Kidney (tissue), 13 donors: ENCODE measurements at regions not wholly inside any gene's neighbourhood (a gene's known extent, or its start where the extent isn't known, plus 50 kb on each side); places are given as distances from the start of the nearest gene placed in this dataset.
A peak's percentile ranks its signal among the peaks of the same experiment; 100 is the strongest.

Experiments
- DNase-seq, 5 donors: peaks; one replicate each; pipeline ENCODE4 v3.0.0-alpha.2; 2013 to 2020
- FAIRE-seq: peaks from 2 replicates; lab custom pipeline; 2012; peaks lifted over from hg19 to GRCh38; lab: Jason Lieb, UNC
- H3K27ac ChIP-seq, 2 donors: one replicate each; pipeline ENCODE4 v1.7.0; 2013; ENCODE audit warnings: low read depth in 2 of 2, low read length in 2 of 2, inconsistent platforms in 1 of 2
- H3K27me3 ChIP-seq: one replicate; pipeline ENCODE4 v1.7.1; 2013; ENCODE audit warnings: low read length, inconsistent platforms; ENCODE audit not compliant: control insufficient read depth, insufficient read depth
- H3K36me3 ChIP-seq, 3 donors: one replicate each; pipeline versions ENCODE4 v1.7.0 to v1.7.1; 2013; ENCODE audit warnings: low read length in 3 of 3, control low read depth in 1 of 3, inconsistent platforms in 1 of 3; ENCODE audit not compliant: insufficient read depth in 3 of 3, control insufficient read depth in 2 of 3
- H3K4me1 ChIP-seq, 3 donors: one replicate each; pipeline versions ENCODE4 v1.7.0 to v1.7.1; 2013; ENCODE audit warnings: low read length in 3 of 3, inconsistent platforms in 1 of 3, low read depth in 1 of 3; ENCODE audit not compliant: control insufficient read depth in 2 of 3, insufficient read depth in 2 of 3
- H3K4me3 ChIP-seq, 3 donors: one replicate each; pipeline versions ENCODE4 v1.7.0 to v1.8.1; 2013; ENCODE audit warnings: low read length in 3 of 3, control low read depth in 1 of 3, inconsistent platforms in 1 of 3
- H3K9ac ChIP-seq, 3 donors: one replicate each; pipeline versions ENCODE4 v1.7.0 to v1.7.1; 2013; ENCODE audit warnings: low read length in 3 of 3, control low read depth in 1 of 3, inconsistent platforms in 1 of 3
- H3K9me3 ChIP-seq, 3 donors: one replicate each; pipeline versions ENCODE4 v1.7.0 to v1.7.1; 2013; ENCODE audit warnings: low read length in 3 of 3, control low read depth in 1 of 3, inconsistent platforms in 1 of 3; ENCODE audit not compliant: control insufficient read depth in 2 of 3, insufficient read depth in 1 of 3
- intact Hi-C: fragments of 100-400 bp; cut with DNase I; formaldehyde crosslinking; loops from one replicate; pipeline ENCODE4 v1.11.1; 2022
- TF ChIP-seq, protein P1 (sequence below): IDR thresholded peaks from 3 replicates; pipeline ENCODE4 v1.5.1; 2012; ENCODE audit warnings: mild to moderate bottlenecking, moderate library complexity, borderline replicate concordance; ENCODE audit not compliant: insufficient read depth; ENCODE audit errors: extremely low read depth
- donor health status: control.
- donor health status: control.
- donor health status: control.
- donor health status: control.
- donor health status: control.
- donor health status: DM: yes; HTN: yes; CAD: no.
- donor health status: Normal renal cell carcinoma (clear cell type).

GRCh38 chr2:236972491-236973342 is 113.0 kb upstream of the COPS8 start:
- Histone ChIP-seq H3K27me3 (no peaks in the 10 kb centered on the region), H3K9ac (no peak overlapping the region), H3K36me3 (no peaks in the 10 kb centered on the region), H3K4me3 (no peak overlapping the region), H3K4me1 (peaks cover 6 to 27% (median 11%) of the 10 kb centered on the region in 3 donors), H3K27ac (peak overlapping the region; percentile 63 to 64), H3K9me3 (no peaks in the 10 kb centered on the region)
- DNase-seq (peak in 4 of 5 donors; percentile 87 to 90 (median 89)), FAIRE-seq (no peak)
- intact Hi-C loops: no loop called here
- TF ChIP-seq, protein P1, sequence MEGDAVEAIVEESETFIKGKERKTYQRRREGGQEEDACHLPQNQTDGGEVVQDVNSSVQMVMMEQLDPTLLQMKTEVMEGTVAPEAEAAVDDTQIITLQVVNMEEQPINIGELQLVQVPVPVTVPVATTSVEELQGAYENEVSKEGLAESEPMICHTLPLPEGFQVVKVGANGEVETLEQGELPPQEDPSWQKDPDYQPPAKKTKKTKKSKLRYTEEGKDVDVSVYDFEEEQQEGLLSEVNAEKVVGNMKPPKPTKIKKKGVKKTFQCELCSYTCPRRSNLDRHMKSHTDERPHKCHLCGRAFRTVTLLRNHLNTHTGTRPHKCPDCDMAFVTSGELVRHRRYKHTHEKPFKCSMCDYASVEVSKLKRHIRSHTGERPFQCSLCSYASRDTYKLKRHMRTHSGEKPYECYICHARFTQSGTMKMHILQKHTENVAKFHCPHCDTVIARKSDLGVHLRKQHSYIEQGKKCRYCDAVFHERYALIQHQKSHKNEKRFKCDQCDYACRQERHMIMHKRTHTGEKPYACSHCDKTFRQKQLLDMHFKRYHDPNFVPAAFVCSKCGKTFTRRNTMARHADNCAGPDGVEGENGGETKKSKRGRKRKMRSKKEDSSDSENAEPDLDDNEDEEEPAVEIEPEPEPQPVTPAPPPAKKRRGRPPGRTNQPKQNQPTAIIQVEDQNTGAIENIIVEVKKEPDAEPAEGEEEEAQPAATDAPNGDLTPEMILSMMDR: no peak

GRCh38 chr2:236973343-236973980 is 112.2 kb upstream of the COPS8 start:
- H3K4me1 ChIP-seq: peaks cover 6 to 22% (median 10%) of the 10 kb centered on the region in 3 donors
- intact Hi-C loops: no loop called here
- H3K27ac ChIP-seq: peak overlapping the region; percentile 16 to 63
- DNase-seq (peak in 1 of 5 donors; percentile 34), FAIRE-seq (no peak)
- TF ChIP-seq, protein P1: no peak
- no peaks in the 10 kb centered on the region for H3K36me3 ChIP-seq
- H3K4me3 ChIP-seq: no peak overlapping the region
- no peaks in the 10 kb centered on the region for H3K27me3 ChIP-seq
- H3K9me3 ChIP-seq: no peaks in the 10 kb centered on the region
- no peak overlapping the region for H3K9ac ChIP-seq

GRCh38 chr2:236974148-236974547 is 111.5 kb upstream of the COPS8 start:
- TF ChIP-seq, protein P1: no peak
- intact Hi-C loops: no loop called here
- FAIRE-seq: no peak
- no peak overlapping the region for H3K27ac ChIP-seq
- no peaks in the 10 kb centered on the region for H3K27me3 ChIP-seq
- H3K9me3 ChIP-seq: no peaks in the 10 kb centered on the region
- DNase-seq: peak in 1 of 5 donors; percentile 7
- no peak overlapping the region for H3K4me3 ChIP-seq
- no peaks in the 10 kb centered on the region for H3K36me3 ChIP-seq
- H3K9ac ChIP-seq: no peak overlapping the region
- peaks cover 6 to 22% (median 8%) of the 10 kb centered on the region in 3 donors for H3K4me1 ChIP-seq
